HCT116 (cell line): ENCODE measurements at regions not wholly inside any gene's neighbourhood (a gene's known extent, or its start where the extent isn't known, plus 50 kb on each side); places are given as distances from the start of the nearest gene placed in this dataset.

Source experiments
- ATAC-seq: fragments of 200-7000 bp; cut with Tn5 transposase; 2 replicates; pipeline ENCODE4 v1.9.1; 2020; ENCODE audit warnings: mild to moderate bottlenecking, moderate library complexity
- BruUV-seq: library from RNA; stranded (reverse); fragments of 400-500 nt; replicated peaks from 2 replicates; lab custom pipeline; 2021; lab: Mats Ljungman, UMichigan
- CTCF ChIA-PET: fragments of 300-600 bp; sonication (Branson Sonifier 250); formaldehyde crosslinking; loops from one replicate; lab custom pipeline; 2021; ENCODE audit warnings: antibody characterized with exemption; lab: Charles Lee
- POLR2A ChIA-PET: fragments of 300-600, 350-600 bp; sonication (Branson Sonifier 250); formaldehyde crosslinking; loops from one replicate; lab custom pipeline; 2021; ENCODE audit warnings: antibody characterized with exemption; lab: Charles Lee
- RAD21 ChIA-PET, 2 experiments: fragments of 300-600 bp; sonication (Branson Sonifier 250); formaldehyde crosslinking; loops; one replicate each; lab custom pipeline; 2023; ENCODE audit warnings: low total read pairs in 2 of 2; ENCODE audit not compliant: uncharacterized antibody in 2 of 2, unreplicated experiment in 2 of 2, low non-redundant PET in 1 of 2; lab: Charles Lee
- DNase-seq: peaks from one replicate; pipeline ENCODE4 v3.0.0-alpha.2; 2010; ENCODE audit warnings: low read depth, low spot score
- H2AFZ ChIP-seq: fragments of 200-600 bp; shearing (Covaris generic), sonication (generic); 2 replicates; pipeline ENCODE4 v1.6.1; 2017; ENCODE audit warnings: low read depth, mixed run types, mixed read lengths, antibody characterized with exemption, low read length; ENCODE audit not compliant: poor library complexity, severe bottlenecking
- H3K27ac ChIP-seq: 2 replicates; pipeline ENCODE4 v1.5.1; 2012; ENCODE audit warnings: low read depth, low read length
- H3K27me3 ChIP-seq: fragments of 200-600 bp; sonication (generic); 2 replicates; pipeline ENCODE4 v1.6.1; 2016; ENCODE audit warnings: mixed run types, low read length, mixed read lengths; ENCODE audit not compliant: insufficient read depth
- H3K36me3 ChIP-seq, 2 experiments: fragments of 200-500 bp in 1 of 2; fragments of 200-600 bp in 1 of 2; sonication (Bioruptor generic) in 1 of 2; sonication (generic) in 1 of 2; 2 replicates each; pipeline versions ENCODE4 v1.5.1 to v1.6.1; 2014 to 2016; ENCODE audit warnings: low read length in 2 of 2, inconsistent platforms in 1 of 2, mixed read lengths in 1 of 2, mixed run types in 1 of 2; ENCODE audit not compliant: insufficient read depth in 2 of 2, control insufficient read depth in 1 of 2
- H3K4me1 ChIP-seq, 2 experiments: fragments of 200-600 bp in 1 of 2; sonication (generic) in 1 of 2; 2 replicates each; pipeline versions ENCODE4 v1.5.1 to v1.6.1; 2012 to 2017; ENCODE audit warnings: low read length in 2 of 2, inconsistent platforms in 1 of 2, mild to moderate bottlenecking in 1 of 2, mixed read lengths in 1 of 2, mixed run types in 1 of 2, moderate library complexity in 1 of 2; ENCODE audit not compliant: insufficient read depth in 2 of 2, control insufficient read depth in 1 of 2
- H3K4me2 ChIP-seq: fragments of 200-600 bp; sonication (generic); 2 replicates; pipeline ENCODE4 v1.6.1; 2017; ENCODE audit warnings: mixed run types, low read length, mixed read lengths
- H3K4me3 ChIP-seq, 2 experiments: fragments of 200-600 bp in 1 of 2; sonication (generic) in 1 of 2; replicated peaks in 1 of 2; 2 replicates each; pipeline ENCODE4 v1.5.1; 2011 to 2016; ENCODE audit warnings: low read length in 2 of 2, control low read depth in 1 of 2, low read depth in 1 of 2, mild to moderate bottlenecking in 1 of 2, mixed read lengths in 1 of 2, mixed run types in 1 of 2
- H3K79me2 ChIP-seq: fragments of 200-600 bp; sonication (generic); 2 replicates; pipeline ENCODE4 v1.6.1; 2017; ENCODE audit warnings: mild to moderate bottlenecking, mixed run types, low read length, moderate library complexity, mixed read lengths; ENCODE audit not compliant: insufficient read depth
- H3K9ac ChIP-seq: fragments of 200-600 bp; sonication (generic); 2 replicates; pipeline ENCODE4 v1.6.1; 2016; ENCODE audit warnings: low read length, mixed read lengths
- H3K9me2 ChIP-seq: fragments of 200-600 bp; sonication (generic), shearing (Covaris generic); 2 replicates; pipeline ENCODE4 v1.6.1; 2017; ENCODE audit warnings: mixed run types, mild to moderate bottlenecking, moderate library complexity; ENCODE audit not compliant: insufficient read depth
- H3K9me3 ChIP-seq, 2 experiments: fragments of 200-500 bp in 1 of 2; fragments of 200-600 bp in 1 of 2; sonication (Bioruptor generic) in 1 of 2; sonication (generic) in 1 of 2; 2 replicates each; pipeline ENCODE4 v1.6.1; 2014 to 2017; ENCODE audit warnings: low read length in 2 of 2, mixed read lengths in 2 of 2, inconsistent platforms in 1 of 2, low read depth in 1 of 2, mild to moderate bottlenecking in 1 of 2, mixed run types in 1 of 2, moderate library complexity in 1 of 2; ENCODE audit not compliant: control insufficient read depth in 1 of 2, insufficient read depth in 1 of 2
- H4K20me1 ChIP-seq: fragments of 200-600 bp; sonication (generic), shearing (Covaris generic); 2 replicates; pipeline ENCODE4 v1.6.1; 2017; ENCODE audit warnings: mixed run types, mild to moderate bottlenecking, moderate library complexity; ENCODE audit not compliant: insufficient read depth
- CBX3 ChIP-seq: IDR thresholded peaks from 2 replicates; pipeline ENCODE4 v1.6.1; 2012; ENCODE audit warnings: low read depth
- CEBPB ChIP-seq: IDR thresholded peaks from 2 replicates; pipeline ENCODE4 v1.6.1; 2012; ENCODE audit warnings: low read depth
- CTCF ChIP-seq, 3 experiments: fragments of 200-600 bp in 1 of 3; sonication (generic) in 1 of 3; IDR thresholded peaks in 2 of 3; conservative IDR thresholded peaks in 1 of 3; 2 replicates each; pipeline ENCODE4 v1.5.1; 2012 to 2017; ENCODE audit warnings: low read depth in 2 of 3, low read length in 2 of 3, antibody characterized with exemption in 1 of 3, borderline replicate concordance in 1 of 3, control low read depth in 1 of 3, mild to moderate bottlenecking in 1 of 3, mixed read lengths in 1 of 3, mixed run types in 1 of 3, moderate library complexity in 1 of 3; ENCODE audit not compliant: insufficient read depth in 1 of 3
- ELF1 ChIP-seq: IDR thresholded peaks from 2 replicates; pipeline ENCODE4 v1.6.1; 2012; ENCODE audit warnings: low read depth, borderline replicate concordance
- EZH2phosphoT487 ChIP-seq: fragments of 200-600 bp; IDR thresholded peaks from 2 replicates; pipeline ENCODE4 v1.6.1; 2018; ENCODE audit warnings: antibody characterized with exemption, borderline replicate concordance
- FOSL1 ChIP-seq: IDR thresholded peaks from 2 replicates; pipeline ENCODE4 v1.6.1; 2012; ENCODE audit warnings: low read depth
- RAD21 ChIP-seq: IDR thresholded peaks from 2 replicates; pipeline ENCODE4 v1.6.1; 2012; ENCODE audit warnings: low read depth, mild to moderate bottlenecking
- SP1 ChIP-seq: IDR thresholded peaks from 2 replicates; pipeline ENCODE4 v1.6.1; 2012; ENCODE audit warnings: low read depth
- SRF ChIP-seq: IDR thresholded peaks from 2 replicates; pipeline ENCODE4 v1.6.1; 2012; ENCODE audit warnings: low read depth
- TCF7L2 ChIP-seq: IDR thresholded peaks from 2 replicates; pipeline ENCODE4 v1.7.0; 2011; ENCODE audit warnings: borderline replicate concordance, inconsistent platforms; ENCODE audit not compliant: insufficient read depth, insufficient read length; ENCODE audit errors: extremely low read depth
- YY1 ChIP-seq: IDR thresholded peaks from 2 replicates; pipeline ENCODE4 v1.6.1; 2011; ENCODE audit warnings: low read length, low read depth, moderate library complexity, mild to moderate bottlenecking; ENCODE audit not compliant: insufficient replicate concordance; ENCODE audit errors: extremely low read depth
- ZFX ChIP-seq: fragments of 450-650 bp; IDR thresholded peaks from 2 replicates; pipeline ENCODE4 v1.6.1; 2017
- intact Hi-C: fragments of 100-400 bp; cut with micrococcal nuclease; formaldehyde crosslinking; loops from 2 replicates; pipeline ENCODE4 v1.10.0; 2022
- TF ChIP-seq, protein P1 (sequence below): IDR thresholded peaks from 2 replicates; pipeline ENCODE4 v1.6.1; 2011; ENCODE audit warnings: mild to moderate bottlenecking, low read length, moderate library complexity; ENCODE audit not compliant: insufficient replicate concordance; ENCODE audit errors: extremely low read depth
- TF ChIP-seq, protein P2 (sequence below): IDR thresholded peaks from 2 replicates; pipeline ENCODE4 v1.6.1; 2012; ENCODE audit warnings: low read depth
- TF ChIP-seq, protein P3 (sequence below): IDR thresholded peaks from 2 replicates; pipeline ENCODE4 v1.6.1; 2012

DNA sequence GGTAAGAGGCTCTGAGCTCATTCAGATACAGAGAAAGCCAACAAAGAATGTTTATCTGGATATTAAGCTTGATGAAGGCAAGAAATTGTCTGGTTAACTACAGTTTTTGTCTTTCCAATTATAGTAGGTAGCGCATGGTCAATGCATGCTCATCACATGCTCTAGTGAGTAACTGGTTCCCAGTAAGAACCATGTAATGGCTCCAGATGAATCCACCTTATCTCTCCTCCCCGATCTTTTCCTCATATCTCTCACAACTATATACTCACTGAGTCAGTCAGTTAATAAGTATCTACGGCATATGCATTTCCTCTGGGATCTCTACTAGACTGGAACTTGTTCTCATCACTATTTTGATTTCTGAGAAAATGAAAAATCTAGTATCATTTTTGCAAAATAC lies 340.7 kb upstream of the DYNLRB2 start:
- Histone ChIP-seq H3K4me2 (no peak overlapping the region), H3K27me3 (no peaks in the 10 kb centered on the region), H4K20me1 (no peaks in the 10 kb centered on the region), H3K79me2 (no peaks in the 10 kb centered on the region), H3K36me3 (no peaks in the 10 kb centered on the region), H3K4me3 (no peak overlapping the region), H3K9ac (no peak overlapping the region), H3K27ac (no peak overlapping the region), H3K4me1 (no peaks in the 10 kb centered on the region; a peak in 1 of 4 replicates), H2AFZ (no peak overlapping the region), H3K9me3 (peaks cover 44 to 49% of the 10 kb centered on the region in 2 experiments; a peak in 2 of 4 replicates), H3K9me2 (no peaks in the 10 kb centered on the region)
- no TSS peak for BruUV-seq
- intact Hi-C loops, result no loop called here
- no peak for TF ChIP-seq RAD21
- no peak for TF ChIP-seq FOSL1
- TF ChIP-seq, protein P1, sequence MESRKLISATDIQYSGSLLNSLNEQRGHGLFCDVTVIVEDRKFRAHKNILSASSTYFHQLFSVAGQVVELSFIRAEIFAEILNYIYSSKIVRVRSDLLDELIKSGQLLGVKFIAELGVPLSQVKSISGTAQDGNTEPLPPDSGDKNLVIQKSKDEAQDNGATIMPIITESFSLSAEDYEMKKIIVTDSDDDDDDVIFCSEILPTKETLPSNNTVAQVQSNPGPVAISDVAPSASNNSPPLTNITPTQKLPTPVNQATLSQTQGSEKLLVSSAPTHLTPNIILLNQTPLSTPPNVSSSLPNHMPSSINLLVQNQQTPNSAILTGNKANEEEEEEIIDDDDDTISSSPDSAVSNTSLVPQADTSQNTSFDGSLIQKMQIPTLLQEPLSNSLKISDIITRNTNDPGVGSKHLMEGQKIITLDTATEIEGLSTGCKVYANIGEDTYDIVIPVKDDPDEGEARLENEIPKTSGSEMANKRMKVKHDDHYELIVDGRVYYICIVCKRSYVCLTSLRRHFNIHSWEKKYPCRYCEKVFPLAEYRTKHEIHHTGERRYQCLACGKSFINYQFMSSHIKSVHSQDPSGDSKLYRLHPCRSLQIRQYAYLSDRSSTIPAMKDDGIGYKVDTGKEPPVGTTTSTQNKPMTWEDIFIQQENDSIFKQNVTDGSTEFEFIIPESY, result no peak
- TF ChIP-seq YY1, result no peak
- TF ChIP-seq, protein P2, sequence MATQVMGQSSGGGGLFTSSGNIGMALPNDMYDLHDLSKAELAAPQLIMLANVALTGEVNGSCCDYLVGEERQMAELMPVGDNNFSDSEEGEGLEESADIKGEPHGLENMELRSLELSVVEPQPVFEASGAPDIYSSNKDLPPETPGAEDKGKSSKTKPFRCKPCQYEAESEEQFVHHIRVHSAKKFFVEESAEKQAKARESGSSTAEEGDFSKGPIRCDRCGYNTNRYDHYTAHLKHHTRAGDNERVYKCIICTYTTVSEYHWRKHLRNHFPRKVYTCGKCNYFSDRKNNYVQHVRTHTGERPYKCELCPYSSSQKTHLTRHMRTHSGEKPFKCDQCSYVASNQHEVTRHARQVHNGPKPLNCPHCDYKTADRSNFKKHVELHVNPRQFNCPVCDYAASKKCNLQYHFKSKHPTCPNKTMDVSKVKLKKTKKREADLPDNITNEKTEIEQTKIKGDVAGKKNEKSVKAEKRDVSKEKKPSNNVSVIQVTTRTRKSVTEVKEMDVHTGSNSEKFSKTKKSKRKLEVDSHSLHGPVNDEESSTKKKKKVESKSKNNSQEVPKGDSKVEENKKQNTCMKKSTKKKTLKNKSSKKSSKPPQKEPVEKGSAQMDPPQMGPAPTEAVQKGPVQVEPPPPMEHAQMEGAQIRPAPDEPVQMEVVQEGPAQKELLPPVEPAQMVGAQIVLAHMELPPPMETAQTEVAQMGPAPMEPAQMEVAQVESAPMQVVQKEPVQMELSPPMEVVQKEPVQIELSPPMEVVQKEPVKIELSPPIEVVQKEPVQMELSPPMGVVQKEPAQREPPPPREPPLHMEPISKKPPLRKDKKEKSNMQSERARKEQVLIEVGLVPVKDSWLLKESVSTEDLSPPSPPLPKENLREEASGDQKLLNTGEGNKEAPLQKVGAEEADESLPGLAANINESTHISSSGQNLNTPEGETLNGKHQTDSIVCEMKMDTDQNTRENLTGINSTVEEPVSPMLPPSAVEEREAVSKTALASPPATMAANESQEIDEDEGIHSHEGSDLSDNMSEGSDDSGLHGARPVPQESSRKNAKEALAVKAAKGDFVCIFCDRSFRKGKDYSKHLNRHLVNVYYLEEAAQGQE, result no peak
- TF ChIP-seq, protein P3, sequence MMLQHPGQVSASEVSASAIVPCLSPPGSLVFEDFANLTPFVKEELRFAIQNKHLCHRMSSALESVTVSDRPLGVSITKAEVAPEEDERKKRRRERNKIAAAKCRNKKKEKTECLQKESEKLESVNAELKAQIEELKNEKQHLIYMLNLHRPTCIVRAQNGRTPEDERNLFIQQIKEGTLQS, result no peak
- no peak for TF ChIP-seq SRF
- no peak for TF ChIP-seq EZH2phosphoT487
- no peak for TF ChIP-seq ELF1
- no peak for TF ChIP-seq SP1
- TF ChIP-seq ZFX, result no peak
- TF ChIP-seq CTCF (IDR thresholded peaks at IDR 0.05 in 2 of 3, conservative IDR thresholded peaks at IDR 0.05 in 1 of 3; ENCODE audit: borderline replicate concordance in 1 of 3, insufficient read depth in 1 of 3, low read depth in 2 of 3, low read length in 2 of 3), result no peak
- no peak for TF ChIP-seq CBX3
- TF ChIP-seq TCF7L2, result no peak
- no peak for TF ChIP-seq CEBPB
- DNase-seq, result no peak
- ChIA-PET CTCF (no interaction called here), POLR2A (no interaction called here), RAD21 (no interaction called here)
- no peak for ATAC-seq
